8988T (cell line): ENCODE measurements at regions not wholly inside any gene's neighbourhood (a gene's known extent, or its start where the extent isn't known, plus 50 kb on each side); places are given as distances from the start of the nearest gene placed in this dataset.
"Not testable (repeated sequence)": the region's sequence is repeated elsewhere in the genome, so short reads cannot be mapped to it uniquely, and the experiment has no call there.

Experiments
- DNase-seq: peaks from one replicate; pipeline ENCODE4 v3.0.0; 2011

DNA sequence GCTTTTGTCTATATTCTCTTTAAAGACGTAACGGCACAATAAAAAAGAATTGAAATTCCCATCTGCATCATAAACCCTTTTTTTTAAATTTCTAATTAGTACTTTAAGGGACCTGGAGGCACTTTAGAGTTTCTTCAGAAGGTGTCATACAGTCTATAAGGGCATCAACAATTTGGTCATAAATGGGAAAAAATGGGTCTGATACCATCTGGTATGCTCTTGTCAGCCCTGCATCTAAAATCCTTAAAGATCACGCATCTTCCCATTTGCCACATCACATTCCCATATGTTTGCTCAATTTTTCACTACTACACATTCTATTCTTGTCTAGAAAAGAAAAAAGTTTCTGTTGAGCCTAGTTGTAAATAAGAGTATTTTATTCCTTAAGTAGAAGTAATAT lies 53.8 kb downstream of the COX7C start:
- DNase-seq = no peak

DNA sequence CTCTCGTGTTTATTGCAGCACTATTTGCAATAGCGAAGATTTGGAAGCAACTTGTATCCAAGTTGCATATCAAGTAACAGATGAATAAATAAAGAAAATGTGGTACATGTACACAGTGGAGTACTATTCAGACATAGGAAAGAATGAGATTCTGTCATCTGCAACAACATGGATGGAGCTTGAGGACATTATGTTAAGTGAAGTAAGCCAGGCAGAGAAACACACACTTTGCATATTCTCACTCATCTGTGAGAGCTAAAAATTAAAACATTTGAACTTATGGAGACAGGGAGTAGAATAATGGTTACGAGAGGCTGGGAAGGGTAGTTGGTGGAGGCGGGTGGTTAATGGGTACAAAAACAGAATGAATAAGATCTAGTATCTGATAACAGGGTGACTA lies 56.3 kb downstream of the COX7C start:
- no peak for DNase-seq

DNA sequence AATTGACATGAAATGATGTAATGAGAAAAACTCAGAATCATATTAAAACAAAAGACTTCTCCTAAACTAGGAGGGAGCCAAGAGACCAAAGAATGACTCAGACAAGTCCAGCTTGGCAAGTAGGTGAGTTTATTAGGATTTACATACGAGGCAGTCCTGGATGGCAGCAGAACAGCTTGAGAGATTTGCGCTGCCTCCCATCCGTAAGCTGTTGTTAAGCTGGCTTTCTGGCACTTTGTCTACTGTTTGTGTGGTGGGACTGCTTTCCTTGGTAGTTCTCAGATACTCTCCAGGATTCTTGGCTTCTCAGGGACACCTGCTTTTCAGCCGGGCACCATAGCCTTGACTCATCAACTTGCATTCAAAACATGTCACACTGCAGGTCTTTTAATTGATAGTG lies 57.6 kb downstream of the COX7C start:
- DNase-seq = no peak

DNA sequence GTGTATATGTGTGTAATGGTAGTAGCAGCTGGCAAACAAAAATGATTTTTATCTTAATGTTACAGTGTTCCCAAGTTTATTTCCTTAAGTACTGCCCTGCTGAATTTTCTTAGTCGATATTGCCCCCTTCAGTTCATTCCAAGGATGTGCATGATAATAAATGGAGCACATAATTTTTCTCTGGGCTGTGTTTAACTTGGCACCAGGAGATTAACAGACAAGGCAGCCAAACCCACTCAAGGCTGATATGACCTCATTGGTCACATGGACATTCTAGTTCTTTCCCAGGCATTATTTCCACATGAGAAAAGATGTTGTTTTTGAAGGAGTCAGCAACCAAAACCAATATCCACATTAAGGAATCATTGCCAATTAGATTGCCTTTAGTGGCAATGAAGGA lies 61.8 kb downstream of the COX7C start:
- no peak for DNase-seq

- DNase-seq = no peak
Observed at GRCh38 chr5:86679949-86680348, 62.2 kb downstream of the COX7C start.

GRCh38 chr5:86684222-86684621 lies 66.5 kb downstream of the COX7C start:
- DNase-seq = no peak

- DNase-seq = no peak
Observed at GRCh38 chr5:86686046-86686445, 68.3 kb downstream of the COX7C start.

DNA sequence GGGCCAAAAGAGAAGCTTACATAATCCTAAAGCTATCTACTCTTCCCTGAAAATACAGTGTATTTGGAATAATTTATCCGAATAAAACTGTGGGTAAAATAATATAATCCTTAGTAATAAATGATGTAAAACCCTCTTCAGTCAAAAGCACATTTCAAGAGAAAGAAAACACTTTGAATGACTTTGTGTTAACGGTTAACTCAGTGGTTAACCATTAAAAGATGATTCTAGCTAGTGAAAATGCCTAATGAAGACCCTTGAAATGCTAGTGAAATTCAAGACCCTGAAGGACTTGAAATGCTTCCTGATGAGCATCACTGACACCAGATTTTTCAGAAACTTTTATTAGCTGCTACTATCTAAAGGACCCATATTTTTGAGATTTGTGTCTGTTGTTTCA lies 70.7 kb downstream of the COX7C start:
- DNase-seq = no peak

DNA sequence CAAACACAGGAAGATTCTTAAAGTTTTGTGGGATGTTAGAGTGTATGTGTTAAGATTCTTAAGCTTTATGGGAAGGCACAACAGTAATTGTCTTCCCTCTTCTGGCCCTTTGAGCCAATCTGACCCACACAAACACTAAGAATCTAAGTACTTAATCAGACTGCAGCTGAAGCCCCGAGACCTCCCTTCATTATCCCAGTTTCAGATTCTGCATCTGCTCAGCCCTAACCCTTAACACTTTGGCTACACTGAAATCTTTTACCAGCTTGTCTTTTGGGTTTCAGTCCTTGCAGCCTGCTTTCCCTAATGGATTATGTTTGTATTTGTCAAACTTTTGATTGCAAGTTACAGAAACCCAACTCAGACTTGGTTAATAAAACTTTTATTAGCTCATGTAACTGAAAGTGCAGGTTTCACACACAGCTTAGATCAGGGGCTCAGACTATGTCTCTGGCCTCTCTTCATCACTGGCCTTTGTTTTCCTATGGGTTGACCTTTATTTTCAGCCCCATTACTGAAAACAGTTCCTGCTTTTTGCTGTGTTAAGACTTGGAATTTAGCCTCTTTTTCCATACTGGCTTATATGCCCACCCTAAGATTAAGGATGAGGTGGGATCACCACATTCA lies 71.5 kb downstream of the COX7C start:
- no peak for DNase-seq

DNA sequence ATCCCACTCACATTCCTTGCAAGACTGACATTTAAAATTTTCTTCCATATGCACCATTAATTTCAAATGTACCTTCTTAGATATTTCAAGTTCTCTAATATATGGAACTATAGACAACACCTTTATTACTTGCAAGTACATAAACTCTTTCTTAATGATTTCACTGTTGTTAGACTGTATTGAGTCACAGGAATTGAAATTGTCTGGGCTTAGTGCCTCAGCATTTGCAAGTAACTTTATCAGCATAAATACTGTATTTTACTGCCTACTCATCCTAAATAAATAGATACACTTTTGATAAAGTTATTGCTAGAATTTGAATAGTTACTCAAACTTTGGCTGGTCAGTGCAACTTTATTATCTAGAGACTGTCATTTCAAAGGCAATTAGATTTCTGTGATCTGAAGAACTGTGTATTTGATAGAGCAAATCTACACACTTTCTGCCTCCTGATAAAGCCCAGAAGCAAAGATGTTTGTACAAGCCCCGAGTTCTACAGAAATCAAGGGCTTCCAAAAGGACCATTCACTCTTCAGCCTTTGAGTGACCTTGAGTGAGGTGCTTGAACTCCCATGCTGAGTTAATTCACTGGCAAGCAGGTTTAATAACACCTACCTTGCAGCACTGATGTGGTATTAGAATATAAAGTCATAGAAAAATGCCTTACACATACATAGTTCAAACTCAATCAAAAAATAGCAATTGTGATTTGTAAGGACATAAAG lies 91.6 kb downstream of the COX7C start:
- no peak for DNase-seq

- no peak for DNase-seq
Observed at GRCh38 chr5:86716121-86716520, 98.4 kb downstream of the COX7C start.

DNA sequence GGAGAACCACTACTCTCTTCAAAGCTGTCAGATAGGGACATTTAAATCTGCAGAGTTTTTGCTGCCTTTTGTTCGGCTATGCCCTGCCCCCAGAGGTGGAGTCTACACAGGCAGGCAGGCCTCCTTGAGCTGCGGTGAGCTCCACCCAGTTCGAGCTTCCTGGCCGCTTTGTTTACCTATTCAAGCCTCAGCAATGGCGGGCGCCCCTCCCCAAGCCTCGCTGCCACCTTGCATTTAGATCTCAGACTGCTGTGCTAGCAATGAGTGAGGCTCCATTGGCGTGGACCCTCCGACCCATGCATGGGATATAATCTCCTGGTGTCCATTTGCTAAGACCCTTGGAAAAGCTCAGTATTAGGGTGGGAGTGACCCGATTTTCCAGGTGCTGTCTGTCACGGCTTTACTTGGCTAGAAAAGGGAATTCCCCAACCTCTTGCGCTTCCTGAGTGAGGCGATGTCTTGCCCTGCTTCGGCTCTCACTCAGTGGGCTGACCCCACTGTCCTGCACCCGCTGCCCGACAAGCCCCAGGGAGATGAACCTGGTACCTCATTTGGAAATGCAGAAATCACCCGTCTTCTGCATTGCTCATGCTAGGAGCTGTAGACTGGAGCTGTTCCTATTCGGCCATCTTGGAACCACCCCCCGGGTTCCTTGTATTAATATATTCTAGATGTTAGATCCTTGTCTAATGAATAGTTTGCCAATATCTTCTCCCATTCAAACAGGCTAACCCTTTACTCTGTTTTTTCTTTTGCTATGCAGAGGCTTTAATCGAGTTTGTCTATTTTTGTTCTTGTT lies 113.8 kb downstream of the COX7C start:
- DNase-seq = not testable (repeated sequence)

DNA sequence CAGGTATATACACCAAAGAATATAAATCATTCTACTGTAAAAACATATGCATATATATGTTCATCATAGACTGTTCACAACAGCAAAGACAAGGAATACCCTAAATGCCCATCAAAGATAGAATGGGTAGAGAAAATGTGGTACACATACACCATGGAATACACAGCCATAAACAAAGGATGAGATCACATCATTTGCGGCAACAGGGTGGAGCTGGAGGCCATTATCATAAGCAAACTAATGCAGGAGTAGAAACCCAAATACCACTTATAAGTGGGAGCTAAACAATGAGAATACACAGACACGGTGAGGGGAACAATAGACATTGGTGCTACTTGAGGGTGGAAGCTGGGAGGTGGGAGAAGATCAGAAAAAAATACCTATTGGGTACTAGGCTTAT lies 117.6 kb downstream of the COX7C start:
- DNase-seq = no peak

DNA sequence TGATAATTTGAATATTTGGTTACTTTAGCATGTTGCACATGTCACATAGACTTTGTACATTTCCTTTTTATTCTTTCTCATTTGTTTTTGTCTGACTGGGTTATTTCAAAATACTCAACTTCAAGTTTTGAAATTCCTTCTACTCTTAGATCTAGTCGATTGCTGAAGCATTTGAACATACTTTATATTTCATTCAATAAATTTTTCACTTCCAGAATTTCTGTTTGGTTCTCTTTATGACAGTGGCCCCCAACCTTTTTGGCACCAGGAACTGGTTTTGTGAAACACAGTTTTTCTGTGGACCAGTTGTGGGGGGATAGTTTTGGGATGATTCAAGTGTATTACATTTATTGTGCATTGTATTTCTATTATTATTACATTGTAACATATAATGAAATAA lies 119.8 kb downstream of the COX7C start:
- no peak for DNase-seq

DNA sequence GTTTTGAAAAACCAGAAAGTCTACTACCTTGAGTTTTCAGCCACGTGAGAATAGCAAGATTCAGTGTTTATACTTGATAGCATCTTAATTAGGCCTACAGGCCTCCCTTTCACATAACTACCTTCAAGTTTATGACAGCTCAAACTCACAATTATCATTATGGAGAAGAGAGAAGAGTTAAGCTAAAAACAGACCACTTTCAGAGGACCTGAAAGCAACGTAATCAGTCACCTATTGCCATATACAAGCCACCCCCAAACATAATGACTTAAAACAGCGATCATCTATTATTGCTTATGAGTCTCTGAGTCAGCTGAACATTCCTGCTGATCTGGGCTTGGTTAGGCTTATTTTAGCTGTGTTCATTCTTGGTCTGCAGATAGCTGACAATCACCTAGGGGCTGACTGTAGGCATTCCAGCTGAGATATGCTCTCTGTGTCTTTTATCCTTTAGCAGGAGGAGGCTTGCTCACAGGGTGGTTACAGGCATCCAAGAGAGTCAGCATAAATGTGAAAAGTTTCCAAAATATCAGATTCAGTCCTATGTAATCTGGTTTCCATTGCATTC lies 130.9 kb downstream of the COX7C start:
- no peak for DNase-seq

DNA sequence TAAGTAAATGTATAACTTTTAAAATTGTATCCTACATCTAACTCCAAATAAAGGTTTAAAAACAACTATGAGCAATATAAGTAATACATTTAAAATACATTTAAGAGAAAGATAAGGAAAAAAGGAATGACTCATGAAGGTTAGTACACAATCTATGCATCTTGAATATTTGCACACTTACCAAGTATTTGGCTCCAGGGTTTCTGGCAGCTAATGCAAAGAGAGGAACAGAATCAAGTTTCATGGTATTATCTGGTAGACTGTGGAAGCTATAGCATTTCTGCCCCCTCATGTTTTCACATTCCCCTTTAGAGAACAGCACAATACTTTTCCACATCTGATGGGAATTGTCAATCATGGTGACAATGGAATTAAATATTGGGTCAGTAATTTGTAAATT lies 132.1 kb downstream of the COX7C start:
- DNase-seq = no peak

- no peak for DNase-seq
Observed at GRCh38 chr5:86756839-86757238, 139.1 kb downstream of the COX7C start.

GRCh38 chr5:86757824-86758223 lies 140.1 kb downstream of the COX7C start:
- DNase-seq = no peak

GRCh38 chr5:86760661-86761060 lies 142.9 kb downstream of the COX7C start:
- DNase-seq = no peak

DNA sequence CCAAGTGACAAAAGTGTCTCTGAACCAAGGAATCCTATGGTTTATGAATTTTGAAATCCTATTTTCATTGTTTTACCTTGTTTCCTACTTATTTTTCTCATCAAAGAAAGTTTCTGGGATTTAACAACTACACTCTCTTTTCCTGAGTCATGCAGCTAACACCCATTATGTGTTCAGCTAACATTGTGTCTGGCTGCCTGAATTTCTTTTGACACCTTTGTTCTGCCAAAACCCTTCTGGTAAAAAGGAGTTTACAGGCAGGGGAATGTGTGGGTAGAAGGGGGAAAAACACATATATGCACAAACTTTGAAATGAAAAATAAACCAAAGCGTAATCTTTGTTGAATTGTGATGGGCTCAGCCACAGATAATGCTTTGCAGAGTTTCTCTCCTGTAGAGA lies 146.2 kb downstream of the COX7C start:
- DNase-seq = no peak

DNA sequence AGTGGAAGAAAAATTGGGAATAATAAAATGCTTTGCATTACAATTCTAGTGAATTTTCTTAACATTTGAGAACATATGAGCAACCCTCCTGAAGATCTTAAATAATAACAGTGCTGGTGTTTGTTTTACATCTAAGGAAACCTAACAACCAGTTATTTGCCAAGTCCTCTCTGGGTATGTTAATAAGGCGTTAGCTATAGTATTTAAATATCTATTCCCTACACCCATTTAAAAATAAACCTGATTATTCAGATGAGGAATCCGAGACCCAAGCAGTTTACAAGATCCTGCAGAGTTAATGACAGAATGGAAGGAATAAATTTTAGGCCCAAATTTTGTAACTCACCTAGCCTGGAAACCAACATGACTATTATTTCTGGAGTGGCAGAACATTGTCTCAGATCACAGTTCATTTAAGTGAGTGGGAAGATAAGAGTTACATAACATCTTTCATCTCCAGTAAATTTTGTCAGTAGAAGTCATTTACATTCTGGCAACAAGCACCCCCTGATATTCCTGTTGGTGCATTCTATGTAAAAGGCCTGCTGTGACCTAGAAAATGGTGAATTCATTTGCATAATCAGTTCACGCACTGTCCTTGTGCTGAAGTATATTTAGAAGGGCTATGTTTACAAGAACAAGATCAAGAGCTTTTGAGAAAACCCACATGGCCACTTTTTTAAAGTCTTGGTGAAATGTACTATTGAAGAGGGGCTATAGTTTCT lies 148.2 kb downstream of the COX7C start:
- no peak for DNase-seq

- DNase-seq = no peak
Observed at GRCh38 chr5:86768699-86769202, 151.0 kb downstream of the COX7C start.

- no peak for DNase-seq
Observed at GRCh38 chr5:86780018-86780417, 162.3 kb downstream of the COX7C start.
